ENCODE measurements at regions not wholly inside any gene's neighbourhood (a gene's known extent, or its start where the extent isn't known, plus 50 kb on each side); places are given as distances from the start of the nearest gene placed in this dataset.

DNA sequence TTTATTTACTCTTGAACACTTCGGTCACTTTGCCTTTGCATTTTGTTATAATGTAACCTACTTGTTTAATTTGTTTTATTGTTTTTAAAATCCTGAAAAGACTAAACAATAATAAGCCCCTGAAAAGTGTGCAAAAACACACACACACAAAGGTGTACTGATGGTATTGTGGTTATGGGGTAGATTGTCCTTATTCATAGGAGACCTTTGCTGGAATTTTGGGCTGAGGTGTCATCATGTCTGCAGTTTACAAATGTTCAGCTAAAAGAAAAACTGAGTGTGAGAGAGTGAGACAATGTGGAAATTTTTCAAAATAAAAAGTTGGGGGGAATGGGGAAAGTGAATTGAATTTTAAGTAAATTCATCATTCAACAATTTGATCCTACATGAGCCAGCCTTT, 174.9 kb downstream of the QDPR start:
- no peak for DNase-seq (ENCODE audit: low spot score)

DNA sequence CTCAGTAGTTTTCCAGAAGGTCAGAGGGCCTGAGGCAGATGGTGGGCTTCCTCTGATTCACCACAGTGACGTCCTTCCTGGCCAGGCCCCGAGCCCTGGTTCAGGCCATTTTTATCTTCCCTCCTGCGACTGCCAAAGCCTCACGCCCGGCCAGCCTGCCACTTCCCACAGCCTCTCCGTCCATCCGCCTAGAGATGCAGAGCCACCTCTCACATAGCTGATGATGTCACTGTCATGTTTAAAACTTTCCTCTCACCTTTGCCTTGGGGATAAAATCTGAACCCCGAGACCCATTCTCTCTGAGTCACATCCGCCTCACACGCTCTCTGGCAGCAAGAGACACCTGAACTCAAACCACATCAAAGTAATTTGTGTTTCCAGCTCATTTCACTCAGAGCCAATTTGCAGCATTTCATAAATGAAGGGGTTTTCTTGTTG, 175.3 kb downstream of the QDPR start:
- peak; percentile 70 for DNase-seq (ENCODE audit: low spot score)

DNA sequence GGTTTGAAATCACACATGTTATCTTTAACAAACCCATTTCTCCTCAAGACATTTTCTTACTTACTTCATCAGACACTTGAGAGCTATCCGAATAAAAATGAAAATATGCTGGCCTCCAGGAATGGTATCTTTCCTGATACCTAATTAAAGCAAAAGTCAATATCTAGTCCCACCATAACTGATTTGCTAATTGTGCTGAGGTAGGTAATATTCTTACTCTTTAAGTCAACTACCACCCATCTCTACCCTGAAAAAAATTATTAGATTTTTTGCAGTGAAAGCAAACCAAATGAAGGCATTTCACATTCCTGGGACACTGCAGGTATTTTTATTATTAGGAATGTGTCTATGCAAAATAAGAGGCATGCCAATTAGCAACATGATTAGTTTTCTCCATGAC, 175.8 kb downstream of the QDPR start:
- DNase-seq (ENCODE audit: low spot score) = no peak

DNA sequence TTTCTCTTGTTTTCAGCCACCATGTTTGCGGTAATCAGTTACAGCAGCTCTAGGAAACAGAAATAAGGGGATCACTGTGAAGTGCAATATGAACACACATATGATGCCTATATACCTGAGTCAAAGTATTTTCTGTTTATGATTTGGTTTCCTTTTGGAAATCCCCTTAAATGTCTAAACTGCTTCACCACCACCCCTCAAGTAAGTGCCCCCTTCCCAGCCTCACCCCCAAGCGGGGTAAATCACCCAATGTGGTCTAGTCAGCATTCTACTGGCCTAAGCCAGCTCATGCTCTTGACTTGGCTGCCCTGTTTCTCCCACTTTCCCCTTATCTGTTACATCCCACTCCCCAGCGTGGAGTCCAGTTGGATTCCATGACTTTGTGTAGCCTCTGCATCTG, 176.5 kb downstream of the QDPR start:
- DNase-seq (ENCODE audit: low spot score) = no peak

DNA sequence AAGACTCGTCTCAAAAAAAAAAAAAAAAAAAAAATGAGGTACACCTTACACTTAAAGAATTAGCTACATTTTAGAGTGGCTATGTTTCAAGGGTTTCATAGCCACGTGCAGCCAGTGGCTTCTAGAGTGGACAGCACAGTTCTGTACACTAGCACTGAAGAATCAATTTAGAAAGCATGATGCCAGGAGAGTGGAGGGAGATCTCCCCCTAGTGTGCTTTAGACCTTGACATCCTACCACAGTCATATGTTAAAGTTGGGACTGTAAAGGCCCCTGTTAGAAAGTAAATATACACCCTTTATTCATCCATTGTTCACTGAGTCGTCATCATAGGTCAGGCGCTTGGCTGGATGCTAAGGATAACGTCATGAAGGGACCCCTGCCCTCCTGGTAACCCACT, 179.4 kb downstream of the QDPR start:
- no peak for DNase-seq (ENCODE audit: low spot score)

DNA sequence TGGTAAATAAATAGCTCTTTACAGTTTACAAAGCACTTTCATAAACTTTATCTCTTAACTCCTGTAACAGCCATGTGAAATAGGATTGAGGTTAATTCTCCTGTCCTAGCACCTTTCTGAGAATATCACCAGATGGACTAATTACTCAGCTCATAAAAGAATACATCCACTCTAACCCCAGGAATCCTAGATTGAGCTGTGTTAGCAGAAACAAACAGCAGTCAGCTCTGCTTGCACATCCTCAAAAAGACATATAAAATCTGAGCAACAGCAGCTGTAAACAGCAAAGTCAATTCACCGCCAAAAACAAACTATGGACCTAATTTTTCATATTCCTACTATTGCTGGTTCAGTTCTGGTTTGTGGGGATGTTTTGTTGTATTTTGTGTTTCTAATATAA, 182.8 kb downstream of the QDPR start:
- no peak for DNase-seq (ENCODE audit: low spot score)

DNA sequence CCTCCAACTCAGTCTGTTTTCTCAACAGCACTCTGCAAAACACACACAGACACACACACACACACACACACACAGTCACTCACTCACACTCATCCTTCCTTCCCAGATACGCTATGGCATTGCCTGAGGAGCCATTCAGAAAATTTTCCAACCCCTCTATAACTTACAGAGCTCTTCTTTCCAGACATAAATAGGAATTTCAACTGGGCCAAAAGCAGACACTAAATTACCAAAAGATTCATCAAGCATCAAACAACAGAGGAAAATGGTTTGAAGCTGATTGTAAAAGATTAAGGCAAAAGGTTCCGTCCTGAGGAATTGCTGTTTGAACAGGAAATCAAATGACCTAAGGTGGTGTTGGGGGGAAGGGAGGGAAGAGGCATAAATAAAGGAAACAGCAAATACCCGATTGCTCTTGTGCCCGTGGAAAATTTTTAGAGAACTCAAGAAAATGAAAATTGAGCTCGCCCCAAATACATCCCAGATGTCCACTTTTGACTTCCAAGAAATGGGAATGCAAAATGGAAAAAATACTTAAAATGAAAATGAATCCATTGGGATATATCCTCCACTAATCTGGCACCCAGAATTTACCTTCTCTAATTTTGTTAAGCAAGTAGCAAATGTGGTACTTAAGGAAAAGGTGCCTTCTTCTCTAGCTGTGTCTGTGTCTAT, 183.6 kb downstream of the QDPR start:
- no peak for DNase-seq (ENCODE audit: low spot score)

DNA sequence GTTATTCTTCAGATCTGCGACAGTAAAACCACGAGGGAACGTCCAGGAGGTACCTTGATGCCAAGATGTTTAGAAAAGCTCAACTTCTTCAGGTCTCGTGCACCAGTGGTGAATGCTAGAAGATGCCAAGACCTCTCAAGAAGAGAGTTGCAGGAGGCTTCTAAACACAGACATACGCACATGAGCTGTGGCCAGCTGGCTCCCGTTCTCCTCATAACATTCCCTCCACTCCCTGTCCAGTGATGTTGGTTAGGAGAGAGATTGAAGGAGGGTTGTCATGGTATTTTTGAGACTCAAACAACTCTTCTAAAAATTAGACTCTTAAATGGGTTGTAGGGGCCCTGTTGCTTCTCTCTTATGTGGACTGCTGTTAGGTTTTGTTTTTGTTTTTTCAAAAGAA, 184.3 kb downstream of the QDPR start:
- DNase-seq (ENCODE audit: low spot score) = no peak

DNA sequence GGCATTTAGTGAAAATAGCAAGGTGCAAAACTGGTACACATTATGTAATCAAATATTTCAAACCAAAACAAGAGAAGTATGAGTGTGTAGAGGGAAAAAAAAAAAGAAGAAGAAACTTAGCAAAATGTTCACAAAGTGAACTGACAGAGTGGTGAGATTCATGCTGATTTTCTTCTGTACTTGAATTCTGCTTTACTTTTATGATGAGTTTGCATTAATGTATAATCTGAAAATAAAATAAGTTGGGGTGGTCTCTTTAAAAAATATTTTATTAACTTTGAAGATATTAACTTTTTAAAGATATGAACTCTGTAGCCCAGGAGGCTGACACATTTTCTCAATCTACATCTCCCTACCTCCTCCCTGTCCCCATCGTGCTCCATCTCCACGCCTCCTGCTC, 185.1 kb downstream of the QDPR start:
- no peak for DNase-seq (ENCODE audit: low spot score)

DNA sequence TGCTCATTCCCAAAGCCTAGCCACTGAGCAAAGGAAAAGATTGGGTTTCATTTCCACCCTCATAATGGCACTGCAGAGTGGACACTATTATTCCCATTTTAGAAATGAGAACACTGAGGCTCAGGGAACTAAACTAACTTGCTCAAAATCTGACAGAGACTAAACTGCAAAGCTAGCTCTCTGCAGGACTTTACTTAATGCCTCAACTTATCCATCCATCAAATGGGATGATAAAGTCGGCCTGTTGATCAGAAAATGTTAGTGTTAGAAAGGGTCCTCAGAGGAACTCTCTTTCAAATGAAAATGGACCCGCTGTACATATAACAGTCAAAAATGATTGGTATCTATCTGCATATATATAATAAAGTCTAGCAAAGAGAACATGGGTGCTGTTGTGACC, 186.8 kb downstream of the QDPR start:
- no peak for DNase-seq (ENCODE audit: low spot score)

DNA sequence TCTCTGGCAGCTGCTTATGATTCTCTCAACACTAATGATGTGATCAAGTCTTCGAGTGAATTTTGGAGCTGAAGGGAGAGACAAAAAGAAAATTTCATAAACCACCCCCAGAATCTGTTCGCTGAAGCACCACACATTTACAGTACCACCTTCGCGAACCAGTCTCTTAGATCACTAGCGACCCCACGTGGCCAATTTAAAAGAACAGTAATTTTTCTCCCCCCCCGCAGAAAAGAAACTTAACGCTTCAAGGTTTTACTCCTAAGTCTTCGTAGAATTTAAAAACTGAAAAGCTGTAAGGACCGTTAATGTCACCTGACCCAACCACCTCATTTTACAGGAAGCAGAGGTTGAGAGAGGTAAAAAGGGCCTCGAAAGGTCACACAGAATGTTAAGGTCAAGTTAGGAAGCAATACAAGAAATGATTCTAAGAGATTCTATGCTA, 187.5 kb downstream of the QDPR start:
- peak; percentile 40 for DNase-seq (ENCODE audit: low spot score)

DNA sequence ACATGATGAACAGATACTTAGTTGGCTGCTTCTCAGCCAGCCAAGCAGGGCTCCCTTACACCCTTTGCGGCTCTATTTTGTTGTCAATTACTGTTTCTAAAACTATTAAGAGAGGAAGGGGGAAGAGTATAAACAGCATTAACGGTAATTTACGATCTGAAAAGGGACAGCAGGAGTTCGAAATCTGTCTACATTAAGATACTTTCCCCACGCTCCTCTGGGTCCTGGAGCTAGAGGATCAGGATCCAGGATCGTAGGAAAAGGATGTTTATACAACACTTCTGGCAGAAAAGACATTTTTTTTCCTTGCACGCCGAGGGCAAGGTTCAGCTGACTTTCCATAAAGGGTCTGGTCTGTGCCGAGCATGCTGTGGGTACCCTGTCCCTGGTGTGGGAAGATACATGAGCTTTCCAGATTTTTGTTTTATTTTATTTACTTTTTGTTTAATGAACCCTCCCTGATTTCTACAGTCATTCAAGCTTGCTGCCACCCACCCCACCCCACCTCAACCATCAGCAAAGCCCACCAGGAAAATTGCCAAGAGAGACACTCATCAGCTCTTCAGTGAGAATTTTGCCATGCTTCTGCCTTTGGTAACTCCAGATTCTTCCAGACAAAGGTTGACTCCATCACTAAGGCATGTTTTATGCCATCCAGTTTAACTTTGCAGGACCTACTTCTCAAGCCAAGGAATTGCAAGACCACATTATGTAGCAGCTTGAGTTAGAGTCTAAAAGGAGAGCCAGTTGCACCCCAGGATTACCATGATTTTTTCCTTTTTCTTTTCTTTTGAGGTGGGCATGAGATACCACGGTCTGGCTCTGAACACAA, 188.1 kb downstream of the QDPR start:
- peak; percentile 27 for DNase-seq (ENCODE audit: low spot score)

DNA sequence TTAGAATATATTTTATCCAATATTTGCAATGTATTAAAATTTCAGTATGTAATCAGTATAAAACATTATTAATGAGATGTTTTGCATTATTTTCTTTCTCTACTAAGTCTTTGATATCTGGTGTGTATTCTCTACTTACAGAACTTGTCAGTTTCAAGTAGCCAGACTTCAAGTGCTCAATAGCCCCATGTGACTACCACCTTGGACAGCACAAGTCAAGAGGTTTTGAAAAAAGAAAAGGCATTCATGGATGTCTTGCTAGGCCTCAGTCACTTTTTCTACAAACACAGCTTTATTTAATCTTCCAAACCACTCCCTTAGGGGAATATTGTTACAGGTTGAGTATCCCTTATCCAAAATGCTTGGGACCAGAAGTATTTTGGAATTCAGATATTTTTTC, 189.4 kb downstream of the QDPR start:
- no peak for DNase-seq (ENCODE audit: low spot score)

DNA sequence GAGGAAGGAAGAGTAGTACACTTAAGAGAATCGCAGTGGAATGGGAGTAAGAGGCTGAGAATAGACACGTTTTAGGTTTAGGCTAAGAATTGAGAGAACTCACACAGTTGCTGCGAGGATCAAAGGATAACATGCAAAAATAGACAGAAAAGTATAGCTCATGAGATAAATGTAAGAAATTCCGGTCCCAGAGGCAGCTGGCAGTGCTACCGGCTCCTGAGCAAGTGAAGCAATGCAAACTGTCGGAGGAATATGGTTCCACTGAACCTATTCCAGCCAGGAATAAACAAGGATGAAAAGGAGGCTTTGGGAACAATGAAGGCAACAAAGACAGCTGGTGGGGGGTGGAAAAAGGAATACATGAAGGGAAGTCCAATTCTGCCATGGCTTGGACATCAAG, 191.8 kb downstream of the QDPR start:
- no peak for DNase-seq (ENCODE audit: low spot score)

DNA sequence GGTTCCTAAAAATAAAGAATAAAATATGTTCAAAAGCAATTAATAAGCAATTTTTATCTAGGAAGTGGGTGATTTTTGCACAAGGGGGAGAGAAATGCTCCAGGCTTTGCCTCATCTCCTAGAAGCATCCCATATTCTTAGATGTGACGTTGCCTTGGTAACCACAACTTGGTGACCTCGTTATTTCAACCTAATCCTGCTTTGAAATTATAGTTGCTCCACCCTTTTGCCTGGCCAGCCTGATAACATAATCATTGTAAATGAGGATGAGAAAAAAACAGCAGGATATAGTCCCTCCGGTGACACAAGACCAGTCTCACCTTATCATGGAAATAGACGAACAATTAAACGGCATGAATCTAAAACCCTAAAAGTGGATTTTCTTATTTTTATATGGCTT, 194.4 kb downstream of the QDPR start:
- no peak for DNase-seq (ENCODE audit: low spot score)

DNA sequence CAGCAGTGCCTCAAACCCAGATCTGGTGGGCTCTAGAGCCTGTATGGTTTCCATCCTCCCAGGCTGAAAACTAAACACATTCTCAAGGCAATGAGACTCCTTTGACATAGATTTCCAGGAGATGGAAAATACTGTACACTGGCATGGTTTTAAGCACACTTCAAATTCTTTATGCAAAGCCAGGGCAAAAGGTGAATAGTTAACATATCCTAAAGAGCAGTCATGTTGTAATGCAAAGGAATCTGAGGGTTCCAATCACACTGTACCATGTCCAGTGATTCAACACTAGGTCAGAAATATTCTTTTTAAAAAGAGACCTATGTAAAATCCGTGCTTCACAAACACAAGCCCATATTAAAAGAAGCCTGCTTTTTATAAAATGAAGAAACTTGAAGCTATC, 195.3 kb downstream of the QDPR start:
- no peak for DNase-seq (ENCODE audit: low spot score)

DNA sequence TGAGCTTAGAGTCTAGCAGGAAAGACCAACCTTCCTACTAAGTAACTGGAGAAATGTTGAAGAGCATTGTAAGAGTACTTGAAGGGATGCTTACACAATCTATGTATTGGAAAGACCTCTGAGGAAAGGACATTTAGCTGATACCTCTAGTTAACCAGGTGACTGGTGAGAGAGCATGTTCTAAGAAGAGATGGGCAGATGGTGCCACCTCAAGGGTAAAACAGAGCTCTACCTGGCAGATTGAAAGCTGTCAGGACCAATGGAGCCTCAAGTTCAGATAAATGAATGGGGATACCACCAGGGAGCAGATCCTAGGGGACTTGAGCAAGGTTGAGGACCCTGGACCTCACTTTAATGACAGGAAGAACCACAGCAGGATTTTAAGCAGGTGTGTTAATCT, 196.4 kb downstream of the QDPR start:
- no peak for DNase-seq (ENCODE audit: low spot score)

DNA sequence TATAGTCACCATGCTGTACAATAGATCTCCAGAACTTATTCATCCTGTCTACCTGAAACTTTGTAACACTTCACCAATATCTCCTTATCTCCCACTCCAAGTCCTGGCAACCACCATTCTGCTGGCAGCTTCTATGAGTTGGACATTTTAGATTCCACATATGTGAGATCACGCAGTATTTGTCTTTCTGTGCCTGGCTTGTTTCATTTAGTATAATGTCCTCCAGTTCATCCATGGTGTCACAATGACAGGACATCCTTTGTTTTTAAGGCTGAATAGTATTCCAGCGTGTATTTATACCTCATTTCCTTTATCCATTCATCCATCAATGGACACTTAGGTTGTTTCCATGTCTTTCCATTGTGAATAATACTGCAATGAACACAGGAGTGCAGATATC, 198.7 kb downstream of the QDPR start:
- no peak for DNase-seq (ENCODE audit: low spot score)

DNA sequence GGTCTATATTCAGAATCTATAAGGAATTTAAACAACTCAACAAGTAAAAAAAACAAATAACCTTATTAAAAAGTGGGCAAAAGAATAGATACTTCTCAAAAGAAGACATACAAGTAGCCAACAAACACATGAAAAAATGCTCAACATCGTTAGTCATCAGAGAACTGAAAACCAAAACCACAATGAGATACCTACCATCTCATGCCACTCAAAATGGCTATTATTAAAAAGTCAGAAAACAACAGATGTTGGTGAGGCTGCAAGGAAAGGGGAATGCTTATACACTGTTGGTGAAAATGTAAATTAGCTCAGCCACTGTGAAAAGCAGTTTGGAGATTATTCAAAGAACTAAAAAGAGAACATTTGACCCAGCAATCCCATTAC, 201.6 kb downstream of the QDPR start:
- no peak for DNase-seq (ENCODE audit: low spot score)

DNA sequence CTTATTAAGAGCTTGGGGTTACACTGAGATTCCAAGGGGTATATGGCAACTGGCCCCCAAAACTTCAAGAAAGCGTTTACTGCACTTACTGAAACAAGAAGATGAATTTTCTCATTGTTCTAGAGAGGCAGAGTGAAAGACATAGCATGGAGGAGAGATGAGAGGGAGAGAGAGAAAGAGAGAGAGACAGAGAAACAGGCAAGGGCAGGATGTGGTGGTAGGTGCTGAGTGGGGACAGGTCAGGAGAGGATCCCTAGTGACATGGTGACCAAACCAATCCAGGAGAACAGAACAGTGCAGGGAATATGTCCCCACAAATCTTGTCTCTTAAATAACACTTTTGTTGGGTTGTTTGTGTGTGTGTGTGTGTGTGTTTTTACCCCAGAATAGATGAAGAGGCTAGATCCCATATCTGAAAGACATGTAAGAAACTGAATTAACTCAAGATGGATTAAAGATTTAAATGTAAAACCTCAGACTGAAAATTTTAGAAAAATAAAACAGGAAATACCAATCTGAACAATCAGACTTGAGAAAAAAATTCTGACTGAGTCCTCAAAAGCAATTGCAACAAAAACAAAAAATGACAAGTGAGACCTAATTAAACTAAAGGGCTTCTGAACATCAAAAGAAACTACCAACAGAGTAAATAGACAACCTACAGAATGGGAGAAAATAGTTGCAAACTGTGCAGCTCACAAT, 202.2 kb downstream of the QDPR start:
- no peak for DNase-seq (ENCODE audit: low spot score)

DNA sequence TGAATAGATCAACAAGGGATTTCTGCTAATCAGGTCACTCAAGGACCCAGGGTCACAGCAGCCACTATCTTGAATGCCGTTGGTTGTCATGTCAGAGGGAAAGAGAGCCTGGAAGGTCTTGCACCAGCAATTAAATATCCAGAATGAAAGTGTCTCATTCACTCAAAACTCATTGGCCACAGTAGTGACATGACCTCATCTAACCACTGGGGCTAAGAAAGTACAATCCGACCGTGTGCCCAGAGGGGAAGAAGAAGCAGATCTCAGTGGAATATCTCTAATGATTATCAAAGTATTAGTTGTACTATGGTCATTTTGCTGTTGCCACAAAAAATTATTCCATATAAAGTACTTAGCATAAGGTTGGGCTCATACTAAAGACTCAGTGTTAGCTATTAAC, 210.0 kb downstream of the QDPR start:
- no peak for DNase-seq (ENCODE audit: low spot score)

DNA sequence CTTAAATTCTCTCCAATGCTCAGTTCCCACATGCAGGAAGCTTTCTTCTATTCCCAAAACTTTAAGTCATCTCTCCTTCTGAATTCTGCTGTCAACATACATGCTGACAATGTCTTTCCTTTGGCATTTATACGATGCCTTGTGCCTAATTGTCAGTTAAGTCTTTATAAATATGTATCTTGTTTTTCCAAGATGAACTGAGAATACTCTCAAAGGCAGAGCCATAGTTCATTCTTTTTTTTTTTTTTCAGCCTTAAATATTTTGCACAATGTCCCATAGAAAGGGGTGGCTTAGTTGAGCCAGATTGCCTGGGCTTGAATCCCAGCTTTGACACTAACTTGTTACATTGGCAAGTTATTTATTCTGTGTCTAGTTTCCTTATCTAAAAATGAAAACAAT, 210.6 kb downstream of the QDPR start:
- DNase-seq (ENCODE audit: low spot score) = no peak
